Astrocyte of the spinal cord (primary cell): ENCODE measurements at regions not wholly inside any gene's neighbourhood (a gene's known extent, or its start where the extent isn't known, plus 50 kb on each side); places are given as distances from the start of the nearest gene placed in this dataset.

Experiments used
- DNase-seq: peaks from one replicate; pipeline ENCODE4 v3.0.0; 2011; ENCODE audit warnings: low read depth, low spot score
- H3K4me3 ChIP-seq: 2 replicates; pipeline ENCODE4 v1.5.1; 2011; ENCODE audit warnings: low read depth, mild to moderate bottlenecking, low read length, moderate library complexity
- in situ Hi-C: cut with HindIII; loops from 2 replicates; pipeline ENCODE4 v1.10.0; 2017; ENCODE audit warnings: low sequenced_read_pairs
- TF ChIP-seq, protein P1 (sequence below): IDR thresholded peaks from 2 replicates; pipeline ENCODE4 v1.5.1; 2012; ENCODE audit warnings: low read depth, mild to moderate bottlenecking, low read length, inconsistent platforms

- in situ Hi-C loops, result no loop called here
- DNase-seq, result no peak
- TF ChIP-seq, protein P1, sequence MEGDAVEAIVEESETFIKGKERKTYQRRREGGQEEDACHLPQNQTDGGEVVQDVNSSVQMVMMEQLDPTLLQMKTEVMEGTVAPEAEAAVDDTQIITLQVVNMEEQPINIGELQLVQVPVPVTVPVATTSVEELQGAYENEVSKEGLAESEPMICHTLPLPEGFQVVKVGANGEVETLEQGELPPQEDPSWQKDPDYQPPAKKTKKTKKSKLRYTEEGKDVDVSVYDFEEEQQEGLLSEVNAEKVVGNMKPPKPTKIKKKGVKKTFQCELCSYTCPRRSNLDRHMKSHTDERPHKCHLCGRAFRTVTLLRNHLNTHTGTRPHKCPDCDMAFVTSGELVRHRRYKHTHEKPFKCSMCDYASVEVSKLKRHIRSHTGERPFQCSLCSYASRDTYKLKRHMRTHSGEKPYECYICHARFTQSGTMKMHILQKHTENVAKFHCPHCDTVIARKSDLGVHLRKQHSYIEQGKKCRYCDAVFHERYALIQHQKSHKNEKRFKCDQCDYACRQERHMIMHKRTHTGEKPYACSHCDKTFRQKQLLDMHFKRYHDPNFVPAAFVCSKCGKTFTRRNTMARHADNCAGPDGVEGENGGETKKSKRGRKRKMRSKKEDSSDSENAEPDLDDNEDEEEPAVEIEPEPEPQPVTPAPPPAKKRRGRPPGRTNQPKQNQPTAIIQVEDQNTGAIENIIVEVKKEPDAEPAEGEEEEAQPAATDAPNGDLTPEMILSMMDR, result no peak
- H3K4me3 ChIP-seq, result no peak overlapping the region
Measured at GRCh38 chr20:19026121-19026878, 186.1 kb upstream of the SLC24A3 start.

- in situ Hi-C loops, result no loop called here
- no peak overlapping the region for H3K4me3 ChIP-seq
- TF ChIP-seq, protein P1, result no peak
- DNase-seq, result no peak
Measured at GRCh38 chr20:19026901-19027644, 185.4 kb upstream of the SLC24A3 start.

- in situ Hi-C loops, result no loop called here
- TF ChIP-seq, protein P1, result no peak
- no peak for DNase-seq
- no peak overlapping the region for H3K4me3 ChIP-seq
Measured at GRCh38 chr20:19027971-19028370, 184.5 kb upstream of the SLC24A3 start.

DNA sequence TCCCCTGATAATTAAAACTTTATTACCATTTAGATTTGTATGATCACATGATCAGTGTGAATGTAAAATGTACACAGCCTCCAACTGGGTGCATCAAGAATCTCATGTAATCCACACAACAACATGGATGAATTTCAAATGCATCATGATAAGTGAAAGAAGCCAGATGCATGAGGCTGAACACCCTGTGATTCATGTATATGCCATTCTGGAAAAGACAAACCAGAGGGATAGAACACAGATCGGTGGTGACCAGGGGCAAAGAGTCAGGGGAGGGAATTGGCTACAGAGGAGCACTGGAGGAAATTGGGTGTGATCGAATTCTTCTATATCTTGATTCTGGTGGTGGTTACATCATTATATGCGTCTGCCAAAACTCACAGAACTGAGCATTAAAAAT is 170.7 kb upstream of the SLC24A3 start:
- in situ Hi-C loops, result no loop called here
- DNase-seq, result no peak
- TF ChIP-seq, protein P1, result no peak
- no peak overlapping the region for H3K4me3 ChIP-seq

GRCh38 chr20:19045371-19045770 is 167.1 kb upstream of the SLC24A3 start:
- H3K4me3 ChIP-seq, result no peak overlapping the region
- TF ChIP-seq, protein P1, result no peak
- no peak for DNase-seq
- in situ Hi-C loops, result no loop called here

DNA sequence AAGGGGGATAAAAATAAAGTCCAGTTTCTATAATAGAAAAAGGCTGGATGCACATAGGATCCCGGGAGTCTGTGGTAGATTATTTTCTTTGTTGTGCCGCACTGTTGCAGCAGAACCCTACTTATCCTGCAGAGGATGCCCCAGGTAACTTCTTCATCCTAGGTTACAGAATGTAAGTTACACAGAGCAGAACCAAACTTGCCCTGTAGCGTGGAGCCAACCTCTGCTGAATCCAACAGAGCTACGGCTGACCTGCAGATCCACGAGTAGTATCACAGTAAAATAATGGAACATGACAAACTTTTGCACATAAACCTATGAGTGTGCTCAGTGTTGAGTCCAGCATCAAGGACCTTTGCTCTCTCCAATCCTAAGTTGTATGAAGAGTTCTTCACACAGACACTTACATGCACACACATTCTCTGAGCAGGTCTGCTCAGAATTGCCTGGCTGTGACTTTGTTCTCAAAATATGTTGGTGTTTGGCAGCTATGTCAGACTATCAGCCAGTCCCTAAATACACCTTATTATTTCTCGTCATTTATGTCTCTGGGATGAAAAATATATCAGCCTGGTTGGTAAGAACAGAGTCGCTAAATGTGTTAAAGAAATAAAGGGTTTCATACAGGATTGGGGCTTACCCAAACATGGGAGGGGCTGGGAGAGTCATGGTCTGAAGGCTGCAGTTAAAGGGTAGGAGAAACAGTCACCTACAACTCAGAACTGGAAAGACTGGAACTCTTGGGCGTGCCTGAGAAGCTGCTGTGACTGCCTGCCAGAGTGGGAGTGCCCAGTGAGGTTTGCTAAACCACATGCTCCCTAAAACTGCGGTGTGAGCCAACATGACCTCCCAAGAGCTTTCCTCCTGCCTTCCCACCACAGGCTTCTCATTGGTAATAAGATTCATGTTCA is 165.1 kb upstream of the SLC24A3 start:
- in situ Hi-C loops, result no loop called here
- TF ChIP-seq, protein P1, result no peak
- no peak overlapping the region for H3K4me3 ChIP-seq
- no peak for DNase-seq
